H1 (cell line): ENCODE measurements at regions not wholly inside any gene's neighbourhood (a gene's known extent, or its start where the extent isn't known, plus 50 kb on each side); places are given as distances from the start of the nearest gene placed in this dataset.

Source experiments
- CTCF ChIA-PET: fragments of 300-600 bp; sonication (Branson Sonifier 250); formaldehyde crosslinking; loops from one replicate; lab custom pipeline; 2021; ENCODE audit not compliant: partially characterized antibody; lab: Charles Lee
- POLR2A ChIA-PET: fragments of 300-600 bp; sonication (Branson Sonifier 250); formaldehyde crosslinking; loops from one replicate; lab custom pipeline; 2021; ENCODE audit warnings: inconsistent platforms; ENCODE audit not compliant: partially characterized antibody; lab: Charles Lee
- DNase-seq, 2 experiments: peaks; one replicate each; pipeline versions ENCODE4 v3.0.0 to v3.0.0-alpha.2; 2010 to 2022; ENCODE audit warnings: low spot score in 2 of 2, low read depth in 1 of 2, mixed read lengths in 1 of 2
- FAIRE-seq: peaks from 2 replicates; lab custom pipeline; 2011; peaks lifted over from hg19 to GRCh38; lab: Jason Lieb, UNC
- H2AFZ ChIP-seq: 2 replicates; pipeline ENCODE4 v1.8.1; 2012; ENCODE audit warnings: low read length, inconsistent platforms
- H2AK5ac ChIP-seq: 2 replicates; pipeline ENCODE4 v1.6.1; 2013; ENCODE audit warnings: low read depth, low read length
- H2BK120ac ChIP-seq: replicated peaks from 2 replicates; pipeline ENCODE3; 2013; ENCODE audit warnings: low read depth, low read length, inconsistent platforms
- H2BK12ac ChIP-seq: 2 replicates; pipeline ENCODE4 v1.6.1; 2013; ENCODE audit warnings: low read depth, low read length
- H2BK15ac ChIP-seq: 2 replicates; pipeline ENCODE4 v1.6.1; 2013; ENCODE audit warnings: low read length
- H2BK20ac ChIP-seq: 2 replicates; pipeline ENCODE4 v1.6.1; 2013; ENCODE audit warnings: low read length
- H2BK5ac ChIP-seq: 2 replicates; pipeline ENCODE4 v1.6.1; 2013; ENCODE audit warnings: low read depth, low read length
- H3K14ac ChIP-seq: 2 replicates; pipeline ENCODE4 v1.6.1; 2013; ENCODE audit warnings: inconsistent platforms; ENCODE audit not compliant: insufficient read length
- H3K18ac ChIP-seq: 2 replicates; pipeline ENCODE4 v1.6.1; 2013; ENCODE audit warnings: low read length; ENCODE audit errors: extremely low read depth
- H3K23ac ChIP-seq: 2 replicates; pipeline ENCODE4 v1.6.1; 2013; ENCODE audit warnings: inconsistent platforms; ENCODE audit not compliant: insufficient read length
- H3K23me2 ChIP-seq: 2 replicates; pipeline ENCODE4 v1.6.1; 2013; ENCODE audit warnings: low read depth, low read length
- H3K27ac ChIP-seq: 2 replicates; pipeline ENCODE4 v1.6.1; 2011; ENCODE audit warnings: low read depth, low read length, inconsistent platforms
- H3K27me3 ChIP-seq, 4 experiments: replicated peaks in 1 of 4; 1 replicate in 1 of 4; 2 replicates in 3 of 4; pipeline versions ENCODE4 v1.6.1 to v1.8.1; 2011 to 2013; ENCODE audit warnings: low read length in 3 of 4, mild to moderate bottlenecking in 3 of 4, inconsistent platforms in 2 of 4, mixed read lengths in 2 of 4, moderate library complexity in 1 of 4; ENCODE audit not compliant: control insufficient read depth in 3 of 4, insufficient read depth in 3 of 4; ENCODE audit errors: extremely low read depth in 1 of 4
- H3K36me3 ChIP-seq, 4 experiments: 2 replicates each; pipeline versions ENCODE4 v1.6.1 to v1.8.1; 2011 to 2013; ENCODE audit warnings: mild to moderate bottlenecking in 4 of 4, low read length in 3 of 4, moderate library complexity in 2 of 4, control low read depth in 1 of 4, inconsistent platforms in 1 of 4; ENCODE audit not compliant: insufficient read depth in 4 of 4, control insufficient read depth in 2 of 4
- H3K4ac ChIP-seq: replicated peaks from 2 replicates; pipeline ENCODE3; 2013; ENCODE audit warnings: low read length, low read depth, mixed read lengths, inconsistent platforms; ENCODE audit not compliant: insufficient read length
- H3K4me1 ChIP-seq, 4 experiments: replicated peaks in 1 of 4; 1 replicate in 1 of 4; 2 replicates in 3 of 4; pipeline versions ENCODE4 v1.6.1 to v1.8.1; 2011 to 2013; ENCODE audit warnings: low read length in 3 of 4, inconsistent platforms in 2 of 4, mixed read lengths in 1 of 4; ENCODE audit not compliant: insufficient read depth in 4 of 4, control insufficient read depth in 3 of 4
- H3K4me2 ChIP-seq, 2 experiments: 2 replicates each; pipeline versions ENCODE4 v1.6.1 to v1.8.1; 2011 to 2013; ENCODE audit warnings: low read depth in 2 of 2, low read length in 2 of 2, control low read depth in 1 of 2, inconsistent platforms in 1 of 2, mild to moderate bottlenecking in 1 of 2; ENCODE audit not compliant: insufficient read depth in 1 of 2
- H3K4me3 ChIP-seq, 4 experiments: fragments of 200-600, 300-600 bp in 1 of 4; sonication (generic), shearing (Covaris generic), sonication (Bioruptor Twin) in 1 of 4; 2 replicates each; pipeline versions ENCODE4 v1.5.1 to v1.8.1; 2011 to 2016; ENCODE audit warnings: low read length in 4 of 4, low read depth in 3 of 4, control low read depth in 2 of 4, inconsistent platforms in 2 of 4, mild to moderate bottlenecking in 2 of 4, mixed read lengths in 1 of 4, moderate library complexity in 1 of 4; ENCODE audit not compliant: insufficient read depth in 2 of 4; ENCODE audit errors: extremely low read depth in 1 of 4
- H3K56ac ChIP-seq: replicated peaks from 2 replicates; pipeline ENCODE3; 2013; ENCODE audit warnings: low read depth, mild to moderate bottlenecking, mixed read lengths, low read length, inconsistent platforms; ENCODE audit not compliant: insufficient read length
- H3K79me1 ChIP-seq: 2 replicates; pipeline ENCODE4 v1.6.1; 2013; ENCODE audit warnings: low read depth, low read length, control low read depth
- H3K79me2 ChIP-seq, 2 experiments: 2 replicates each; pipeline versions ENCODE4 v1.6.1 to v1.8.1; 2012 to 2013; ENCODE audit warnings: low read length in 2 of 2, mild to moderate bottlenecking in 2 of 2, inconsistent platforms in 1 of 2; ENCODE audit not compliant: insufficient read depth in 2 of 2, control insufficient read depth in 1 of 2
- H3K9ac ChIP-seq, 4 experiments: replicated peaks in 1 of 4; 1 replicate in 1 of 4; 2 replicates in 3 of 4; pipeline versions ENCODE4 v1.6.1 to v1.8.1; 2011 to 2013; ENCODE audit warnings: low read depth in 3 of 4, low read length in 3 of 4, control low read depth in 2 of 4, mild to moderate bottlenecking in 2 of 4, moderate library complexity in 2 of 4, inconsistent platforms in 1 of 4; ENCODE audit errors: extremely low read depth in 1 of 4
- H3K9me3 ChIP-seq, 2 experiments: 2 replicates each; pipeline versions ENCODE4 v1.6.1 to v1.8.1; 2012 to 2013; ENCODE audit warnings: mild to moderate bottlenecking in 2 of 2, moderate library complexity in 2 of 2, control low read depth in 1 of 2, inconsistent platforms in 1 of 2, low read depth in 1 of 2, low read length in 1 of 2, mixed read lengths in 1 of 2; ENCODE audit not compliant: insufficient read depth in 2 of 2
- H4K20me1 ChIP-seq, 2 experiments: replicated peaks in 1 of 2; 2 replicates each; pipeline versions ENCODE3 to v1.8.1; 2011 to 2013; ENCODE audit warnings: inconsistent platforms in 2 of 2, low read length in 2 of 2, mild to moderate bottlenecking in 1 of 2; ENCODE audit not compliant: insufficient read depth in 2 of 2, control insufficient read depth in 1 of 2
- H4K5ac ChIP-seq: 2 replicates; pipeline ENCODE4 v1.6.1; 2013; ENCODE audit warnings: low read length, low read depth, mixed read lengths, inconsistent platforms; ENCODE audit not compliant: insufficient read length
- H4K8ac ChIP-seq: 2 replicates; pipeline ENCODE4 v1.8.0; 2013; ENCODE audit warnings: mild to moderate bottlenecking, moderate library complexity, low read length, inconsistent platforms; ENCODE audit not compliant: insufficient read depth; ENCODE audit errors: extremely low read depth
- H4K91ac ChIP-seq: replicated peaks from 2 replicates; pipeline ENCODE3; 2013; ENCODE audit warnings: low read length, mixed read lengths, inconsistent platforms; ENCODE audit not compliant: insufficient read length
- ATF2 ChIP-seq: IDR thresholded peaks from 2 replicates; pipeline ENCODE4 v1.6.1; 2012; ENCODE audit warnings: low read length, inconsistent platforms
- ATF3 ChIP-seq: IDR thresholded peaks from 2 replicates; pipeline ENCODE4 v1.6.1; 2011; ENCODE audit warnings: low read depth, mild to moderate bottlenecking, low read length; ENCODE audit not compliant: insufficient read depth
- BACH1 ChIP-seq: IDR thresholded peaks from 2 replicates; pipeline ENCODE4 v1.6.1; 2012; ENCODE audit warnings: low read length, improper control_type of control experiment
- BCL11A ChIP-seq, 2 experiments: IDR thresholded peaks; one replicate each; pipeline ENCODE4 v1.6.1; 2011; ENCODE audit warnings: low read depth in 2 of 2, low read length in 2 of 2, mild to moderate bottlenecking in 2 of 2
- CBX5 ChIP-seq: fragments of 300-800, 300-1000 bp; sonication (generic); IDR thresholded peaks from 2 replicates; pipeline ENCODE4 v1.7.1; 2016; ENCODE audit warnings: antibody characterized with exemption, low read length, low read depth
- CHD2 ChIP-seq: IDR thresholded peaks from 2 replicates; pipeline ENCODE4 v1.6.1; 2012; ENCODE audit warnings: low read length, improper control_type of control experiment
- CREB1 ChIP-seq: IDR thresholded peaks from 2 replicates; pipeline ENCODE4 v1.6.1; 2012; ENCODE audit warnings: inconsistent platforms
- GABPA ChIP-seq: IDR thresholded peaks from 2 replicates; pipeline ENCODE4 v1.6.1; 2011; ENCODE audit warnings: mild to moderate bottlenecking, low read length, moderate library complexity, borderline replicate concordance; ENCODE audit not compliant: insufficient read depth
- JUN ChIP-seq: IDR thresholded peaks from 2 replicates; pipeline ENCODE4 v1.6.1; 2011; ENCODE audit warnings: low read depth, mild to moderate bottlenecking, improper control_type of control experiment, low read length
- POLR2AphosphoS5 ChIP-seq: IDR thresholded peaks from 2 replicates; pipeline ENCODE4 v1.6.1; 2011; ENCODE audit warnings: low read depth, low read length
- SIN3A ChIP-seq, 2 experiments: IDR thresholded peaks in 1 of 2; conservative IDR thresholded peaks in 1 of 2; 2 replicates each; pipeline ENCODE4 v1.6.1; 2011 to 2012; ENCODE audit warnings: low read length in 2 of 2, improper control_type of control experiment in 1 of 2, low read depth in 1 of 2, mild to moderate bottlenecking in 1 of 2
- SIX5 ChIP-seq: IDR thresholded peaks from 2 replicates; pipeline ENCODE4 v1.6.1; 2011; ENCODE audit warnings: mild to moderate bottlenecking, low read depth, low read length
- SP4 ChIP-seq: IDR thresholded peaks from 2 replicates; pipeline ENCODE4 v1.6.1; 2012; ENCODE audit warnings: low read length, inconsistent platforms
- TAF7 ChIP-seq: optimal IDR thresholded peaks from 2 replicates; pipeline ENCODE3; 2011; ENCODE audit warnings: low read depth, mild to moderate bottlenecking, inconsistent platforms, low read length, moderate library complexity, borderline replicate concordance
- WGBS, 2 experiments: shearing (Covaris generic) in 1 of 2; methylation state at CpG; one replicate each; pipeline versions ENCODE4 v1.1.6 to v1.1.7; 2013 to 2015; ENCODE audit warnings: low lambda C conversion rate in 2 of 2, mixed read lengths in 2 of 2, inconsistent platforms in 1 of 2, low coverage in 1 of 2, missing lambda C conversion rate in 1 of 2; ENCODE audit not compliant: insufficient replicate concordance in 2 of 2, insufficient coverage in 1 of 2, insufficient read length in 1 of 2; ENCODE audit errors: extremely low coverage in 1 of 2, missing lambda C conversion rate in 1 of 2; 5-methylcytosine and 5-hydroxymethylcytosine counted together

GRCh38 chr4:126664839-126665238 lies 967.9 kb upstream of the INTU start:
- Histone ChIP-seq H2BK5ac (no peak overlapping the region), H3K79me2 (no peaks in the 10 kb centered on the region), H2BK20ac (no peak overlapping the region), H4K8ac (no peak overlapping the region), H3K27ac (no peak overlapping the region), H3K9me3 (no peaks in the 10 kb centered on the region), H3K23me2 (no peaks in the 10 kb centered on the region), H4K20me1 (no peaks in the 10 kb centered on the region), H3K9ac (no peak overlapping the region), H3K79me1 (no peaks in the 10 kb centered on the region), H3K56ac (no peak overlapping the region), H4K91ac (no peak overlapping the region), H2BK120ac (no peak overlapping the region), H2BK15ac (no peak overlapping the region), H3K4me1 (no peaks in the 10 kb centered on the region), H3K27me3 (no peaks in the 10 kb centered on the region), H3K4me2 (no peak overlapping the region), H3K4ac (no peak overlapping the region), H3K4me3 (no peak overlapping the region), H4K5ac (no peak overlapping the region), H2BK12ac (no peak overlapping the region), H2AFZ (no peak overlapping the region), H3K18ac (no peak overlapping the region), H3K14ac (no peak overlapping the region), H2AK5ac (no peak overlapping the region), H3K36me3 (no peaks in the 10 kb centered on the region), H3K23ac (no peak overlapping the region)
- POLR2A ChIA-PET = no interaction called here
- CTCF ChIA-PET = interaction anchor here (0.8 kb wide), 1 partner anchor 60 kb away, joined by 3 read pairs; no protein-coding TSS in a partner anchor
- 75% methylated on average over 1 of the region's 1 CpG; no CpG with 5 or more reads in 1 of the 2 experiments for WGBS, 2 experiments
- DNase-seq = no peak
- FAIRE-seq = no peak
- TF ChIP-seq SIX5 (no peak), BCL11A (IDR thresholded peaks at IDR 0.05; ENCODE audit: low read depth in 2 of 2, low read length in 2 of 2) (no peak), BACH1 (no peak), ATF2 (no peak), JUN (no peak), CBX5 (no peak), GABPA (no peak), TAF7 (no peak), POLR2AphosphoS5 (no peak), SP4 (no peak), CHD2 (no peak), SIN3A (conservative IDR thresholded peaks at IDR 0.05 in 1 of 2, IDR thresholded peaks at IDR 0.05 in 1 of 2; ENCODE audit: low read depth in 1 of 2, low read length in 2 of 2) (no peak), ATF3 (no peak), CREB1 (no peak)
